OCI-M1 (cell line): ENCODE measurements at regions not wholly inside any gene's neighbourhood (a gene's known extent, or its start where the extent isn't known, plus 50 kb on each side); places are given as distances from the start of the nearest gene placed in this dataset.

ENCODE experiments used
- DNase-seq: peaks from one replicate; lab custom pipeline; 2025; lab: John Stamatoyannopoulos, UW

- DNase-seq = no peak
Observed at GRCh38 chr13:112194167-112194530, 127.2 kb downstream of the SOX1 start.

- no peak for DNase-seq
Observed at GRCh38 chr13:112194579-112194978, 127.6 kb downstream of the SOX1 start.

- DNase-seq = no peak
Observed at GRCh38 chr13:112198396-112199010, 131.6 kb downstream of the SOX1 start.

GRCh38 chr13:112200200-112200599, 133.3 kb downstream of the SOX1 start:
- DNase-seq = no peak

GRCh38 chr13:112202266-112202665, 135.3 kb downstream of the SOX1 start:
- no peak for DNase-seq

GRCh38 chr13:112202966-112203365, 136.0 kb downstream of the SOX1 start:
- no peak for DNase-seq

- no peak for DNase-seq
Observed at GRCh38 chr13:112203614-112204013, 136.7 kb downstream of the SOX1 start.

- no peak for DNase-seq
Observed at GRCh38 chr13:112204346-112205327, 137.7 kb downstream of the SOX1 start.

- DNase-seq = no peak
Observed at GRCh38 chr13:112205990-112206389, 139.0 kb downstream of the SOX1 start.

GRCh38 chr13:112207129-112207528, 140.2 kb downstream of the SOX1 start:
- no peak for DNase-seq

- DNase-seq = no peak
Observed at GRCh38 chr13:112208656-112209055, 141.7 kb downstream of the SOX1 start.

GRCh38 chr13:112209266-112209665, 142.3 kb downstream of the SOX1 start:
- no peak for DNase-seq

GRCh38 chr13:112209711-112210110, 142.8 kb downstream of the SOX1 start:
- no peak for DNase-seq

- no peak for DNase-seq
Observed at GRCh38 chr13:112210371-112210770, 143.4 kb downstream of the SOX1 start.

GRCh38 chr13:112212533-112212932, 145.6 kb downstream of the SOX1 start:
- DNase-seq = no peak

- no peak for DNase-seq
Observed at GRCh38 chr13:112213467-112214255, 146.7 kb downstream of the SOX1 start.

- DNase-seq = no peak
Observed at GRCh38 chr13:112215871-112216270, 148.9 kb downstream of the SOX1 start.

GRCh38 chr13:112217431-112217830, 150.5 kb downstream of the SOX1 start:
- DNase-seq = no peak

GRCh38 chr13:112218416-112218815, 151.5 kb downstream of the SOX1 start:
- no peak for DNase-seq

GRCh38 chr13:112219740-112220139, 152.8 kb downstream of the SOX1 start:
- DNase-seq = no peak

- DNase-seq = no peak
Observed at GRCh38 chr13:112220296-112220875, 153.4 kb downstream of the SOX1 start.

GRCh38 chr13:112220925-112221324, 154.0 kb downstream of the SOX1 start:
- DNase-seq = no peak
